HCT116 (cell line): ENCODE measurements at regions not wholly inside any gene's neighbourhood (a gene's known extent, or its start where the extent isn't known, plus 50 kb on each side); places are given as distances from the start of the nearest gene placed in this dataset.

ENCODE experiments used
- ATAC-seq: fragments of 200-7000 bp; cut with Tn5 transposase; 2 replicates; pipeline ENCODE4 v1.9.1; 2020; ENCODE audit warnings: mild to moderate bottlenecking, moderate library complexity
- BruUV-seq: library from RNA; stranded (reverse); fragments of 400-500 nt; replicated peaks from 2 replicates; lab custom pipeline; 2021; lab: Mats Ljungman, UMichigan
- CTCF ChIA-PET: fragments of 300-600 bp; sonication (Branson Sonifier 250); formaldehyde crosslinking; loops from one replicate; lab custom pipeline; 2021; ENCODE audit warnings: antibody characterized with exemption; lab: Charles Lee
- POLR2A ChIA-PET: fragments of 300-600, 350-600 bp; sonication (Branson Sonifier 250); formaldehyde crosslinking; loops from one replicate; lab custom pipeline; 2021; ENCODE audit warnings: antibody characterized with exemption; lab: Charles Lee
- RAD21 ChIA-PET, 2 experiments: fragments of 300-600 bp; sonication (Branson Sonifier 250); formaldehyde crosslinking; loops; one replicate each; lab custom pipeline; 2023; ENCODE audit warnings: low total read pairs in 2 of 2; ENCODE audit not compliant: uncharacterized antibody in 2 of 2, unreplicated experiment in 2 of 2, low non-redundant PET in 1 of 2; lab: Charles Lee
- DNase-seq: peaks from one replicate; pipeline ENCODE4 v3.0.0-alpha.2; 2010; ENCODE audit warnings: low read depth, low spot score
- H2AFZ ChIP-seq: fragments of 200-600 bp; shearing (Covaris generic), sonication (generic); 2 replicates; pipeline ENCODE4 v1.6.1; 2017; ENCODE audit warnings: low read depth, mixed run types, mixed read lengths, antibody characterized with exemption, low read length; ENCODE audit not compliant: poor library complexity, severe bottlenecking
- H3K27ac ChIP-seq: 2 replicates; pipeline ENCODE4 v1.5.1; 2012; ENCODE audit warnings: low read depth, low read length
- H3K27me3 ChIP-seq: fragments of 200-600 bp; sonication (generic); 2 replicates; pipeline ENCODE4 v1.6.1; 2016; ENCODE audit warnings: mixed run types, low read length, mixed read lengths; ENCODE audit not compliant: insufficient read depth
- H3K36me3 ChIP-seq, 2 experiments: fragments of 200-500 bp in 1 of 2; fragments of 200-600 bp in 1 of 2; sonication (Bioruptor generic) in 1 of 2; sonication (generic) in 1 of 2; 2 replicates each; pipeline versions ENCODE4 v1.5.1 to v1.6.1; 2014 to 2016; ENCODE audit warnings: low read length in 2 of 2, inconsistent platforms in 1 of 2, mixed read lengths in 1 of 2, mixed run types in 1 of 2; ENCODE audit not compliant: insufficient read depth in 2 of 2, control insufficient read depth in 1 of 2
- H3K4me1 ChIP-seq, 2 experiments: fragments of 200-600 bp in 1 of 2; sonication (generic) in 1 of 2; 2 replicates each; pipeline versions ENCODE4 v1.5.1 to v1.6.1; 2012 to 2017; ENCODE audit warnings: low read length in 2 of 2, inconsistent platforms in 1 of 2, mild to moderate bottlenecking in 1 of 2, mixed read lengths in 1 of 2, mixed run types in 1 of 2, moderate library complexity in 1 of 2; ENCODE audit not compliant: insufficient read depth in 2 of 2, control insufficient read depth in 1 of 2
- H3K4me2 ChIP-seq: fragments of 200-600 bp; sonication (generic); 2 replicates; pipeline ENCODE4 v1.6.1; 2017; ENCODE audit warnings: mixed run types, low read length, mixed read lengths
- H3K4me3 ChIP-seq, 2 experiments: fragments of 200-600 bp in 1 of 2; sonication (generic) in 1 of 2; replicated peaks in 1 of 2; 2 replicates each; pipeline ENCODE4 v1.5.1; 2011 to 2016; ENCODE audit warnings: low read length in 2 of 2, control low read depth in 1 of 2, low read depth in 1 of 2, mild to moderate bottlenecking in 1 of 2, mixed read lengths in 1 of 2, mixed run types in 1 of 2
- H3K79me2 ChIP-seq: fragments of 200-600 bp; sonication (generic); 2 replicates; pipeline ENCODE4 v1.6.1; 2017; ENCODE audit warnings: mild to moderate bottlenecking, mixed run types, low read length, moderate library complexity, mixed read lengths; ENCODE audit not compliant: insufficient read depth
- H3K9ac ChIP-seq: fragments of 200-600 bp; sonication (generic); 2 replicates; pipeline ENCODE4 v1.6.1; 2016; ENCODE audit warnings: low read length, mixed read lengths
- H3K9me2 ChIP-seq: fragments of 200-600 bp; sonication (generic), shearing (Covaris generic); 2 replicates; pipeline ENCODE4 v1.6.1; 2017; ENCODE audit warnings: mixed run types, mild to moderate bottlenecking, moderate library complexity; ENCODE audit not compliant: insufficient read depth
- H3K9me3 ChIP-seq, 2 experiments: fragments of 200-500 bp in 1 of 2; fragments of 200-600 bp in 1 of 2; sonication (Bioruptor generic) in 1 of 2; sonication (generic) in 1 of 2; 2 replicates each; pipeline ENCODE4 v1.6.1; 2014 to 2017; ENCODE audit warnings: low read length in 2 of 2, mixed read lengths in 2 of 2, inconsistent platforms in 1 of 2, low read depth in 1 of 2, mild to moderate bottlenecking in 1 of 2, mixed run types in 1 of 2, moderate library complexity in 1 of 2; ENCODE audit not compliant: control insufficient read depth in 1 of 2, insufficient read depth in 1 of 2
- H4K20me1 ChIP-seq: fragments of 200-600 bp; sonication (generic), shearing (Covaris generic); 2 replicates; pipeline ENCODE4 v1.6.1; 2017; ENCODE audit warnings: mixed run types, mild to moderate bottlenecking, moderate library complexity; ENCODE audit not compliant: insufficient read depth
- CBX3 ChIP-seq: IDR thresholded peaks from 2 replicates; pipeline ENCODE4 v1.6.1; 2012; ENCODE audit warnings: low read depth
- CEBPB ChIP-seq: IDR thresholded peaks from 2 replicates; pipeline ENCODE4 v1.6.1; 2012; ENCODE audit warnings: low read depth
- EZH2phosphoT487 ChIP-seq: fragments of 200-600 bp; IDR thresholded peaks from 2 replicates; pipeline ENCODE4 v1.6.1; 2018; ENCODE audit warnings: antibody characterized with exemption, borderline replicate concordance
- FOSL1 ChIP-seq: IDR thresholded peaks from 2 replicates; pipeline ENCODE4 v1.6.1; 2012; ENCODE audit warnings: low read depth
- JUND ChIP-seq: IDR thresholded peaks from 2 replicates; pipeline ENCODE4 v1.6.1; 2012
- POLR2A ChIP-seq: IDR thresholded peaks from 2 replicates; pipeline ENCODE4 v1.7.0; 2011; ENCODE audit warnings: borderline replicate concordance; ENCODE audit not compliant: insufficient read depth, insufficient read length; ENCODE audit errors: extremely low read depth
- RAD21 ChIP-seq: IDR thresholded peaks from 2 replicates; pipeline ENCODE4 v1.6.1; 2012; ENCODE audit warnings: low read depth, mild to moderate bottlenecking
- REST ChIP-seq: IDR thresholded peaks from 2 replicates; pipeline ENCODE4 v1.6.1; 2012; ENCODE audit warnings: low read depth
- SIN3A ChIP-seq: IDR thresholded peaks from 2 replicates; pipeline ENCODE4 v1.6.1; 2012; ENCODE audit warnings: low read depth
- ZNF274 ChIP-seq: fragments of 200-500 bp; sonication (Bioruptor generic); IDR thresholded peaks from 2 replicates; pipeline ENCODE4 v1.6.1; 2014; ENCODE audit warnings: mild to moderate bottlenecking, low read depth, low read length, inconsistent platforms
- intact Hi-C: fragments of 100-400 bp; cut with micrococcal nuclease; formaldehyde crosslinking; loops from 2 replicates; pipeline ENCODE4 v1.10.0; 2022
- TF ChIP-seq, protein P1 (sequence below): IDR thresholded peaks from 2 replicates; pipeline ENCODE4 v1.6.1; 2012

GRCh38 chr18:60448487-60449267 is 76.1 kb upstream of the MC4R start:
- RAD21 ChIA-PET = no interaction called here
- no peak overlapping the region for H3K27ac ChIP-seq
- no peaks in the 10 kb centered on the region for H4K20me1 ChIP-seq
- H2AFZ ChIP-seq = no peak overlapping the region
- H3K9me3 ChIP-seq = no peaks in the 10 kb centered on the region
- POLR2A ChIA-PET = no interaction called here
- no peaks in the 10 kb centered on the region for H3K27me3 ChIP-seq
- TF ChIP-seq JUND (no peak), SIN3A (no peak), CEBPB (no peak), FOSL1 (no peak), RAD21 (no peak), CBX3 (no peak), ZNF274 (no peak), POLR2A (no peak), REST (no peak), EZH2phosphoT487 (no peak)
- TF ChIP-seq, protein P1, sequence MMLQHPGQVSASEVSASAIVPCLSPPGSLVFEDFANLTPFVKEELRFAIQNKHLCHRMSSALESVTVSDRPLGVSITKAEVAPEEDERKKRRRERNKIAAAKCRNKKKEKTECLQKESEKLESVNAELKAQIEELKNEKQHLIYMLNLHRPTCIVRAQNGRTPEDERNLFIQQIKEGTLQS = no peak
- CTCF ChIA-PET = no interaction called here
- ATAC-seq (no peak), DNase-seq (no peak)
- H3K79me2 ChIP-seq = no peaks in the 10 kb centered on the region
- H3K9ac ChIP-seq = no peak overlapping the region
- H3K4me1 ChIP-seq = no peaks in the 10 kb centered on the region
- no peak overlapping the region for H3K4me3 ChIP-seq
- no peaks in the 10 kb centered on the region for H3K36me3 ChIP-seq
- intact Hi-C loops = no loop called here
- BruUV-seq = no TSS peak
- H3K9me2 ChIP-seq = no peaks in the 10 kb centered on the region
- H3K4me2 ChIP-seq = no peak overlapping the region
